ENCODE measurements at regions not wholly inside any gene's neighbourhood (a gene's known extent, or its start where the extent isn't known, plus 50 kb on each side); places are given as distances from the start of the nearest gene placed in this dataset.
A peak's percentile ranks its signal among the peaks of the same experiment; 100 is the strongest.

GRCh38 chr1:84759756-84760155, 69.5 kb upstream of the SSX2IP start:
- no peak for DNase-seq (ENCODE audit: low read depth)

DNA sequence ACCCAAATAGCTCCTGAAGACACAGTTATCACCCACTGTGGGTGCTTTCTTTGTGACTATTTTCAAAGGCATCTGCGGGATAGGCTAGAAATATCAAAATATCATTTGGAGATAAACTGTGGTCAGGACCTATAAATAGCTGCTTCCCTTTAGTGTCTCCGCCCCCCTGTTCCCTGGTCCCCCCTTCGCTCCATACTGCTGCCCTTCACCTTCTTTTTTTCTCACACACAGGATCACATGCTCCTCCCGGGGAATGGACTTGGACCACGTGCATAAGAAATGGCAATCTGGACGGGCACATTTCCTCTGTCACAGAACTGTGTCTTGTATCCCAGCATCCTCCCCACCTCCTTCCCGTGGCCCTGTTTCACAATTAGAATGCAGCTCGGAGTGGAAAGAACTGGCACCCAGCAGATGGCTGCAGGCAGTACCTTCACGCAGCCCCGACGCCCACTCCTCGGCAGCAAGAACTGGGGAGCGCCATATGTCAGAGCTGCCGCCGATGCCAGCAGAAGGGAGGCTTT, 68.8 kb upstream of the SSX2IP start:
- no peak for DNase-seq (ENCODE audit: low read depth)

GRCh38 chr1:84758476-84758875, 68.2 kb upstream of the SSX2IP start:
- no peak for DNase-seq (ENCODE audit: low read depth)

GRCh38 chr1:84757301-84757700, 67.0 kb upstream of the SSX2IP start:
- DNase-seq (ENCODE audit: low read depth): no peak

GRCh38 chr1:84756455-84757082, 66.3 kb upstream of the SSX2IP start:
- no peak for DNase-seq (ENCODE audit: low read depth)

GRCh38 chr1:84756001-84756400, 65.7 kb upstream of the SSX2IP start:
- DNase-seq (ENCODE audit: low read depth): no peak

DNA sequence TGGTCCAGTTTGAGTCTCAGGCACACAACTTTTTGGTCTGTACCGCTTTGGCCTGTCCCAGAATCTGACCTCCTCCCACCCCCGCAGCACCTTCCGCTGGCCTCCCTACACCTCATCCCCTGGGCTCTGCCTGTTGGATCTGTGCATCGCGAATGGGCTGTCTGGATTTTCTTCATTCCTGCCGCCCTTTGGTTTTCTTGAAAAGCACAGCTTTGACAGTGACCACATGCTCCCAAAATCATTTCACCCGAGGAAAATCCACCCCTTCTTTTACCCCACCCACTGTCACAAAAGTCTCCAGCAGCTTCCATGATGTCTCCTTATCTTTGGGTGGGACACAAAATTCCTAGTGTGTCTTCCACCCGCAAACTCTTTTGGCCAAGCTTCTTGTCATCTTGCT, 65.0 kb upstream of the SSX2IP start:
- no peak for DNase-seq (ENCODE audit: low read depth)

- DNase-seq (ENCODE audit: low read depth): no peak
Observed at GRCh38 chr1:84754386-84754703, 64.1 kb upstream of the SSX2IP start.

DNA sequence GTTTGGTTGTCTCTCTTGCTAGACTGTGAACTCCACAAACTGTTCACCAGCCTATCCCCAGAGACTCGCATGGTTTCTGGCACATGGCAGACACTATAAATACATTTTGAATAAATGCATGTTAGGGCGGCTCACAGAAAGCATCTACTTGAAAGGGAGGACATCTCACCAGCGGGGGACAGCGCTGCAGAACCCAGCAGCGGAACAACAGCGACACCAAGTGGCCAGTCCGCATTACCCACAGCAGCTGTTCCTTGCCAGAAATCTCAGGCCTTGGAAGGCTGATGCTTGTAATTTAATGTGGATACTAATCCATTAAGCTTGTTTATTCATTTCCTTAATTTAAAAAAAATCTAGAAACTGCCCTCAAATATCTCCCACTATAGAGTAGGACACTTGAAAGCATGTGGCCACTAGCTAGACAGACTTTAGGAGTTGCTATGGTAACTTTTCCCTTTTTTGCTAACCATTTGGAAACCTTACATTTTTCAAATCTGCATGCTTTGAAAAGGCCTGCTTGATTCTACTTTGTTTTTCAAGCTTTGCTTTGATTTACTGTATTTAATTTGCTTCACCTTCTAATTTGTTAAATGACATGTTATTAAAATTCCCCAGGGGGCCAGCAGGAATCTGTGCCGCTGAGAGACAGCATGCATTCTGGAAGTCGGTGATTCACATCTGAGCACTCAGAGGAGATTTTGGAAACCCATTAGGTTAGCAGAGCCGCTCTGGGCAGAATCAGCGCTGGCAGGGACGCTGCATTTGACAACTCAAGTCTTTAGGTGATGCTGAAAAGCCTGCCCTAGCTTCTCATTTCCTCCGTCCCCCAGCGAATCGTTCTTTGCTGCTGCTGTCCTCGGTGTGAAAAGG, 63.5 kb upstream of the SSX2IP start:
- DNase-seq (ENCODE audit: low read depth): peak; percentile 60

- DNase-seq (ENCODE audit: low read depth): no peak
Observed at GRCh38 chr1:84750110-84750730, 60.0 kb upstream of the SSX2IP start.

- DNase-seq (ENCODE audit: low read depth): no peak
Observed at GRCh38 chr1:84749427-84749826, 59.2 kb upstream of the SSX2IP start.

- no peak for DNase-seq (ENCODE audit: low read depth)
Observed at GRCh38 chr1:84748364-84748763, 58.1 kb upstream of the SSX2IP start.

DNA sequence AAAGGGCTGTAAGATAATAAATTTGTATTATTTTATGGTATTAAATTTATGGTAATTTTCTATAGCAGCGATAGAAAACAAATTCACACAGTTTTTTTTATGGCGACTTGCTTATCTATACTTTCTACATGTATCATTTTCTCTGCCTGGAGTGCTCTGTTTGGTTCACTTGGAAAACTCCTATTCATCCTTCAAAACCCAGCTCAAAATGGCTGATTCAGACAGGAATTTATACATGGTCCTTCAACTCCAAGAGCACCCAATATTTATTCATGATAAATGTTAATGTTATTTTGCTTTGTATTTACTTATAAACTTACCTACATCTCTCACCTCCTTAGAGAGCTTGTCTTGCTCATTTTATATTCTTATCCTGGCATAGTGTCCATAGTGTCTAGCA, 55.6 kb upstream of the SSX2IP start:
- no peak for DNase-seq (ENCODE audit: low read depth)

DNA sequence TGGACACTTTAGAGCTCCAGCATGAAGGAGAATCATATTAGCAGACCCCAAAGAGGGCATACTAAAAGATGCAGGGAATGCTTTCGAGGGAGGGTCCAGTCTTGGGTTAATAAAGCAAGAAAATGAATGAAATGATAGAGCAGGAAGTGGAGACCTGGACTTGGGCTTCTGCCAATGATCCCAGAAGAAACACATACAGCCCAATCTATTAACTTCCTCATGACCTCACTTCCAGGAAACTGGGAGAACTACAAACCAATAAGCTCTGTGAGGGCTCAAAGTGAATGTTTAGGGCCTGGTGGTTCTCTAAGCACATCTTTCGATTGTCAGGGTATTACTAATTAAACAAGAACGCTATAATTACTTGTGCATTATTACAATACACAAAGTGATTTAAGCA, 53.6 kb upstream of the SSX2IP start:
- no peak for DNase-seq (ENCODE audit: low read depth)

- DNase-seq (ENCODE audit: low read depth): no peak
Observed at GRCh38 chr1:84742653-84743052, 52.4 kb upstream of the SSX2IP start.

- DNase-seq (ENCODE audit: low read depth): no peak
Observed at GRCh38 chr1:84740050-84740714, 49.9 kb upstream of the SSX2IP start.

Measured in CMK (cell line).